Spleen (tissue), 11 donors: ENCODE measurements at regions not wholly inside any gene's neighbourhood (a gene's known extent, or its start where the extent isn't known, plus 50 kb on each side); places are given as distances from the start of the nearest gene placed in this dataset.

Experiments used
- DNase-seq: peaks from one replicate; pipeline ENCODE4 v3.0.0-alpha.2; 2020
- H3K27ac ChIP-seq, 8 donors: fragments of 200-600 bp; sonication (generic) in 7 of 8; 1 replicate in 4 of 8; 2 replicates in 4 of 8; pipeline versions ENCODE4 v1.5.0 to v1.8.0; 2016 to 2021; ENCODE audit warnings: inconsistent platforms in 4 of 8, mild to moderate bottlenecking in 4 of 8, moderate library complexity in 1 of 8
- H3K27me3 ChIP-seq, 7 donors: fragments of 200-600 bp; sonication (generic) in 6 of 7; replicated peaks in 1 of 7; 1 replicate in 4 of 7; 2 replicates in 3 of 7; pipeline versions ENCODE4 v1.5.0 to v1.8.0; 2016 to 2021; ENCODE audit warnings: inconsistent platforms in 3 of 7, mild to moderate bottlenecking in 1 of 7
- H3K36me3 ChIP-seq, 6 donors: fragments of 200-600 bp; sonication (generic) in 5 of 6; 1 replicate in 4 of 6; 2 replicates in 2 of 6; pipeline versions ENCODE4 v1.5.0 to v1.8.0; 2016 to 2021; ENCODE audit warnings: inconsistent platforms in 2 of 6
- H3K4me1 ChIP-seq, 6 donors: fragments of 200-600 bp; sonication (generic) in 5 of 6; 1 replicate in 3 of 6; 2 replicates in 3 of 6; pipeline versions ENCODE4 v1.5.0 to v1.8.0; 2016 to 2021; ENCODE audit warnings: inconsistent platforms in 3 of 6
- H3K4me3 ChIP-seq, 8 donors: fragments of 200-600 bp; sonication (generic) in 7 of 8; 1 replicate in 4 of 8; 2 replicates in 4 of 8; pipeline versions ENCODE4 v1.5.0 to v1.8.0; 2016 to 2021; ENCODE audit warnings: inconsistent platforms in 4 of 8, mild to moderate bottlenecking in 4 of 8, moderate library complexity in 2 of 8
- H3K9me3 ChIP-seq, 8 donors: fragments of 200-600 bp; sonication (generic) in 7 of 8; 1 replicate in 4 of 8; 2 replicates in 4 of 8; pipeline versions ENCODE4 v1.5.0 to v1.8.0; 2016 to 2021; ENCODE audit warnings: inconsistent platforms in 4 of 8
- POLR2A ChIP-seq, 3 donors: fragments of 450-650 bp; IDR thresholded peaks; one replicate each; pipeline ENCODE4 v1.5.1; 2017; ENCODE audit warnings: antibody characterized with exemption in 3 of 3, mild to moderate bottlenecking in 1 of 3
- POLR2AphosphoS5 ChIP-seq, 3 donors: sonication (generic); formaldehyde crosslinking; IDR thresholded peaks; one replicate each; pipeline ENCODE4 v1.5.1; 2017; ENCODE audit warnings: antibody characterized with exemption in 3 of 3
- WGBS, 5 donors: extraction: QIAGEN DNeasy Blood & Tissue Kit in 3 of 5; methylation state at CpG; one replicate each; pipeline versions ENCODE4 v1.1.5 to v1.1.7; 2013 to 2018; 5-methylcytosine and 5-hydroxymethylcytosine counted together
- intact Hi-C: fragments of 100-400 bp; cut with DNase I; formaldehyde crosslinking; loops from one replicate; pipeline ENCODE4 v1.15.0; 2023; ENCODE audit warnings: low total_unique reads
- TF ChIP-seq, protein P1 (sequence below), 11 experiments: fragments of 200-600 bp in 7 of 11; fragments of 450-650 bp in 4 of 11; sonication (generic) in 4 of 11; IDR thresholded peaks in 8 of 11; conservative IDR thresholded peaks in 3 of 11; 1 replicate in 7 of 11; 2 replicates in 4 of 11; pipeline versions ENCODE4 v1.4.0 to v1.8.0; 2016 to 2021; ENCODE audit warnings: antibody characterized with exemption in 11 of 11, inconsistent platforms in 4 of 11, mild to moderate bottlenecking in 1 of 11
- donor health status: healthy with polysubstance abuse.
- donor health status: DM: no; HTN: no; CAD: no; lungs with moderate emphysema.
- donor health status: DM: no; HTN: no; CAD: no.
- donor health status: Bipolar disorder and iron deficiency.
- donor health status: healthy.
- donor health status: DM: no; HTN: no; CAD: no.
- donor health status: DM: yes; HTN: yes; CAD: no.

DNA sequence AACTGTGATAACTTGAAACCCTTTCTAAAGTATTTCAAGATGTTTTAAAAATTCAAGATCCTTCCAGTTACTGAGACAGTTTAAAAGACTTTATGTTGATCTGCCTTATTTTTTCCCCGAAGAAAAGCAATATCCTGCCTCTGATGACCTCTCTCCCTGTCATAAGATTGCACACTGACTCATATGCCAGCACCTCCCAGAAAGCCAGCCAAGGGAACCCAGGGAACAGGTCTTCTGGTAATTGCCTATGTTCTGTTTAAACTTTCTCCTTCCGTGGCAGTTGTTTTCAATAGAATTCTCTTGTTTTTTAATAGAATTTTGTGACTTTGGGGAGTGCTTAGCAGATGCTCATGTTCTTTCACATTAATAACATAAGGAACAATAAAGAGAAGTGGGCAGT lies 300.2 kb upstream of the PRKD1 start:
- intact Hi-C loops, result no loop called here
- no peak for DNase-seq
- 26 to 66% (median 62%) methylated on average over 2 of the region's 2 CpGs for WGBS, 5 donors
- Histone ChIP-seq H3K9me3 (no peaks in the 10 kb centered on the region), H3K36me3 (no peaks in the 10 kb centered on the region), H3K27ac (no peak overlapping the region), H3K4me1 (no peaks in the 10 kb centered on the region), H3K27me3 (no peaks in the 10 kb centered on the region), H3K4me3 (no peak overlapping the region)
- TF ChIP-seq POLR2AphosphoS5 (IDR thresholded peaks at IDR 0.05) (no peak), POLR2A (IDR thresholded peaks at IDR 0.05) (no peak)
- TF ChIP-seq, protein P1, sequence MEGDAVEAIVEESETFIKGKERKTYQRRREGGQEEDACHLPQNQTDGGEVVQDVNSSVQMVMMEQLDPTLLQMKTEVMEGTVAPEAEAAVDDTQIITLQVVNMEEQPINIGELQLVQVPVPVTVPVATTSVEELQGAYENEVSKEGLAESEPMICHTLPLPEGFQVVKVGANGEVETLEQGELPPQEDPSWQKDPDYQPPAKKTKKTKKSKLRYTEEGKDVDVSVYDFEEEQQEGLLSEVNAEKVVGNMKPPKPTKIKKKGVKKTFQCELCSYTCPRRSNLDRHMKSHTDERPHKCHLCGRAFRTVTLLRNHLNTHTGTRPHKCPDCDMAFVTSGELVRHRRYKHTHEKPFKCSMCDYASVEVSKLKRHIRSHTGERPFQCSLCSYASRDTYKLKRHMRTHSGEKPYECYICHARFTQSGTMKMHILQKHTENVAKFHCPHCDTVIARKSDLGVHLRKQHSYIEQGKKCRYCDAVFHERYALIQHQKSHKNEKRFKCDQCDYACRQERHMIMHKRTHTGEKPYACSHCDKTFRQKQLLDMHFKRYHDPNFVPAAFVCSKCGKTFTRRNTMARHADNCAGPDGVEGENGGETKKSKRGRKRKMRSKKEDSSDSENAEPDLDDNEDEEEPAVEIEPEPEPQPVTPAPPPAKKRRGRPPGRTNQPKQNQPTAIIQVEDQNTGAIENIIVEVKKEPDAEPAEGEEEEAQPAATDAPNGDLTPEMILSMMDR (IDR thresholded peaks at IDR 0.05 in 8 of 11, conservative IDR thresholded peaks at IDR 0.05 in 3 of 11), result no peak

DNA sequence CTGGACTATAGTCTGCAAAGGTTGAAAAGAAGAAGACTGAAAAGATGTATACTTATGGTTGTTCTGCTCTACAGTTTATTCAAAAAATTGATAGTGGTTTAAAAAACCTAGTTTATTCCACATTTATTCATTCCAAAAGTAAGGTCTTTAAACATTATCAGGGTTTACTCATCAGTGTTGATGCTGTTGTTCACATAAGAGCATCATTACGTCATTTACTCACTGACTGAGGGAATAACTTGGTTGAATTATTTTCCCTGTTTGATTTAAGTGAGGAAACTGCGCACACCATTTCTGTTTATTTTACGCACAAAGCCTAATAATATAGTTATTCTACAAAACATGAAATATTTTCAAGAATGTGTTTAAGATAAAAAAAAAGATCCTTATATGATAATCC lies 303.1 kb upstream of the PRKD1 start:
- Histone ChIP-seq H3K36me3 (no peaks in the 10 kb centered on the region), H3K27ac (no peak overlapping the region), H3K4me3 (no peak overlapping the region), H3K27me3 (no peaks in the 10 kb centered on the region), H3K9me3 (no peaks in the 10 kb centered on the region), H3K4me1 (no peaks in the 10 kb centered on the region)
- intact Hi-C loops, result no loop called here
- TF ChIP-seq POLR2A (IDR thresholded peaks at IDR 0.05), result no peak
- TF ChIP-seq, protein P1 (IDR thresholded peaks at IDR 0.05 in 8 of 11, conservative IDR thresholded peaks at IDR 0.05 in 3 of 11), result no peak
- TF ChIP-seq POLR2AphosphoS5 (IDR thresholded peaks at IDR 0.05), result no peak
- no peak for DNase-seq
- WGBS, 5 donors, result 60 to 94% (median 90%) methylated on average over 3 of the region's 3 CpGs

DNA sequence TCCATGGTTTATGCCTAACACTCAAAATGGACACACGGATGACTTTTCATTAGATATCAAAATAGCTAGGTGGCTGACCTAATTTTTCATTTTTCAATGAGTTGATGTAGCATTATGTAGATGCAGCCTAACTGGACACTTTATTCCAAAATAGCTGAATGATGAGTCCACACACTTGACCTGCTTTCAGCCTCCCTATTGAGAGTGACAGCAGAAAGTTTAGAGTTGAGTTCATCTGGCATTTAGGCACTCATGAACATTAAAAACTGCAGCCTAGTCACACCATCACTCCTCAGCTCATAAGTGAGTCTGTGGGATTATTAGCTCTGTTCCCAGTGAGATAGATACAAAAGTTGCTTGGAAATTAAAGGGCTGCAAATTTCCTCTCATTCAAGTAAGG lies 307.3 kb upstream of the PRKD1 start:
- no peak overlapping the region for H3K27ac ChIP-seq
- DNase-seq, result no peak
- intact Hi-C loops, result no loop called here
- no peaks in the 10 kb centered on the region for H3K36me3 ChIP-seq
- no peaks in the 10 kb centered on the region for H3K9me3 ChIP-seq
- H3K27me3 ChIP-seq, result no peaks in the 10 kb centered on the region
- 50 to 93% (median 75%) methylated on average over 1 of the region's 1 CpG for WGBS, 5 donors
- no peaks in the 10 kb centered on the region for H3K4me1 ChIP-seq
- TF ChIP-seq POLR2A (IDR thresholded peaks at IDR 0.05) (no peak), POLR2AphosphoS5 (IDR thresholded peaks at IDR 0.05) (no peak)
- TF ChIP-seq, protein P1 (IDR thresholded peaks at IDR 0.05 in 8 of 11, conservative IDR thresholded peaks at IDR 0.05 in 3 of 11), result no peak
- no peak overlapping the region for H3K4me3 ChIP-seq

DNA sequence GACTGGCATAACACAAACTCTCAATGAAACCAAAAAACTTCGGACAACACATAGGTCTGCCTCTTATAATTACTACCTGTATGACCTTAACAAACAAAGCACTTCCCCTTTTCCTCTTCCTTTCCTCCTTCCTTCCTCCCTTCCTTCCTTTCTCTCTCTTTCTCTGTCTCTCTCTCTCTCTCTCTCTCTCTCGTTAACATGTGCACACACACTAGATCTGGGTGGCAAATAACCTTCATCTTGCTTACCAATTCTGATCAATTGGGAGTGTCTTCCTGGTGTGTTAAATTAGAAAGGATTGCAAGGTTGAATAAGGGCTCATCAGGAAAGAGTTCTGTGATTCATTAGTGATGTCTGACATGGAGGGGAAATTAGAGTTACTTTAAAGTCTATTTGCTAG lies 307.8 kb upstream of the PRKD1 start:
- intact Hi-C loops, result no loop called here
- DNase-seq, result no peak
- H3K4me1 ChIP-seq, result no peaks in the 10 kb centered on the region
- H3K9me3 ChIP-seq, result no peaks in the 10 kb centered on the region
- TF ChIP-seq POLR2A (IDR thresholded peaks at IDR 0.05) (no peak), POLR2AphosphoS5 (IDR thresholded peaks at IDR 0.05) (no peak)
- TF ChIP-seq, protein P1 (IDR thresholded peaks at IDR 0.05 in 8 of 11, conservative IDR thresholded peaks at IDR 0.05 in 3 of 11), result no peak
- no peak overlapping the region for H3K27ac ChIP-seq
- no peaks in the 10 kb centered on the region for H3K36me3 ChIP-seq
- H3K4me3 ChIP-seq, result no peak overlapping the region
- WGBS, 5 donors, result 62 to 77% (median 68%) methylated on average over 2 of the region's 2 CpGs
- no peaks in the 10 kb centered on the region for H3K27me3 ChIP-seq
